Brain microvascular endothelial cell (primary cell): ENCODE measurements at regions not wholly inside any gene's neighbourhood (a gene's known extent, or its start where the extent isn't known, plus 50 kb on each side); places are given as distances from the start of the nearest gene placed in this dataset.

ENCODE experiments used
- DNase-seq: peaks from one replicate; pipeline ENCODE4 v3.0.0-alpha.2; 2020
- H3K27ac ChIP-seq: fragments of 250-450 bp; sonication (Bioruptor Pico); 2 replicates; pipeline ENCODE4 v1.5.1; 2020; ENCODE audit warnings: mild to moderate bottlenecking, moderate library complexity
- H3K27me3 ChIP-seq: fragments of 250-450 bp; sonication (Bioruptor Pico); replicated peaks from 2 replicates; pipeline ENCODE4 v1.5.1; 2020; ENCODE audit warnings: mild to moderate bottlenecking
- H3K36me3 ChIP-seq: fragments of 250-450 bp; sonication (Bioruptor Pico); replicated peaks from 2 replicates; pipeline ENCODE4 v1.5.1; 2020; ENCODE audit warnings: mild to moderate bottlenecking
- H3K4me3 ChIP-seq: 2 replicates; pipeline ENCODE4 v1.5.1; 2011; ENCODE audit warnings: low read depth, mild to moderate bottlenecking, control low read depth, low read length, moderate library complexity
- CTCF ChIP-seq: IDR thresholded peaks from 2 replicates; pipeline ENCODE4 v1.5.1; 2011; ENCODE audit warnings: low read depth, mild to moderate bottlenecking, moderate library complexity, low read length, control low read depth, inconsistent platforms; ENCODE audit errors: missing control alignments
- in situ Hi-C: cut with HindIII; loops from 2 replicates; pipeline ENCODE4 v1.10.0; 2017; ENCODE audit warnings: low sequenced_read_pairs, low pct_ligation_motif_present

DNA sequence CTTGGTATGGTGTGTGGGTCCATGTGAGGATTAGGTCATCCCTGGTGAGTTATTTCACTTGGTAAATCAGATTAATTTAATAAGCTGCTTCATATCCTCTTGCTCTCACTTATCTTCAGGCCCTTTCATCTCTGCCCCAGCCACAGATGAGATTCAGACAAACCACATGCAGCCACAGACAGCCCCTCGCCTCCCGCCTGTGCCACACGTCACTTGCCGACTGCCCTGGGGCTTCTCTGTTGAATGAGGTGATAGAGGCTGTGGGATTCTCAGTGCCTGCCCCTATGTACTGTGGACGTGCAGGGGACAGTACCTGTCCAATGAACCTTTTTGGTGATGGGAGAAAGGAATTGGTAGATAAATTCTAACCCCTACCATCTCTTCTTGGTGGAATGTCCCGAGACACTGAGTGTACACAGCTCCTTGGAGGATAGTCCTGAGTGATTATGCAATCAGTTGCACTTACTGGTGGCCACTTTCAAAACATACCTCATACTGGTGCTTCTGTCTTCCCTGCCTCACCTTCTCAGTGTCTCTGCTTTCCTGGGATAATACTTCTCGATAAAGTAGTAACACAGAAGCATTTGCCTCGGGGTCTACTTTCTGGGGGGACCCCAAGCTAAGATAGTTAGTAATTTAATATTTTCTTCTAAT is 248.7 kb downstream of the TTC6 start:
- in situ Hi-C loops, result no loop called here
- no peak for DNase-seq
- no peak overlapping the region for H3K27ac ChIP-seq
- no peaks in the 10 kb centered on the region for H3K27me3 ChIP-seq
- H3K36me3 ChIP-seq, result no peaks in the 10 kb centered on the region
- no peak for TF ChIP-seq CTCF
- H3K4me3 ChIP-seq, result no peak overlapping the region

DNA sequence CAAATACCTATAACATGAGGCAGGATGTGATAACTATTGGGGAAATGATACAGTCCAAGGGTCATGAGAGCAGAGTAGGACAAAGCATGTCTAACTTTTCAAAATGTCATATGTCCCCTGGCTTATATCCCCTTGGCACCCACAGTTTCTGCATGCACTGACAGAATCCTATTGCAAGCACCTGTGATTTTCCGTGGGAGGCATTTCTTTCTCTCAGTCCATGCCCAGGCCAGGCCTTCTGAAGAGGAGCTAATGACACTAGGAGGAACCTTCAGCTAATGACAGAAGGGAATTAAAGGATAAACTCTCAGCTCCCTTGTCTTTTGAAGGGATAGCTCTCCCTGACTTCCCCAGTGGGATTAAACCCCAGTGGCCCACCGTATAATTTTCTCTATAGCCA is 249.2 kb downstream of the TTC6 start:
- DNase-seq, result no peak
- Histone ChIP-seq H3K27ac (no peak overlapping the region), H3K4me3 (no peak overlapping the region), H3K36me3 (no peaks in the 10 kb centered on the region), H3K27me3 (no peaks in the 10 kb centered on the region)
- TF ChIP-seq CTCF, result no peak
- in situ Hi-C loops, result no loop called here

DNA sequence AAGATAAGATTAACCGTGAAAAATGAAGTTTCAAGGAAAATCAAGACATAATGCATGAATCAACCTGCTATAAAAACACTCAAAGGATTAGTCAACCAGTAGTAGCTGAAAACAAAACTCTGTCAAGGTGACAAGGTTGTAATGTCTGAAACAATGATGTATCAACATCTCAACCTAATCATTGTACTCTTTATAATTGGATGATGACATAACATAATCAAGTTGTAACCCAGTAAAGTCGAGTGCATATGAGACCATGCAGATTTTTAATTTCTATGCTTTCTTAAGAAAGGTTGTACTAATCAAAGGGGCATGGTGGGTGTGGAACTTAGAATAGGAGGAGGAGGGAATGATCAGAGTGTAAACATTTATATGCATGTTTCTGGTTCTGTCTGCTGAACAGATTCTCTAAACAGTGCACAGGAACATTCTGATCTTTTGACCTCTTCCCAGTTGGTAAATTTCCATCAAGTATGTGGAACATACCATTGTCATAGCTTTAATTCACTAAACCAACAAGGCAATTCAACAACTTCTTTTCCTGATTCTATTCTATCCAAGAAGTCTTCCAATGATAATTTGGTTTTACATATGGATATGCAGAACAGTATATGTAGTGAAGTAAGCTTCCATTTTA is 253.7 kb downstream of the TTC6 start:
- no peak overlapping the region for H3K27ac ChIP-seq
- no peak overlapping the region for H3K4me3 ChIP-seq
- no peaks in the 10 kb centered on the region for H3K27me3 ChIP-seq
- H3K36me3 ChIP-seq, result no peaks in the 10 kb centered on the region
- DNase-seq, result no peak
- in situ Hi-C loops, result no loop called here
- no peak for TF ChIP-seq CTCF

DNA sequence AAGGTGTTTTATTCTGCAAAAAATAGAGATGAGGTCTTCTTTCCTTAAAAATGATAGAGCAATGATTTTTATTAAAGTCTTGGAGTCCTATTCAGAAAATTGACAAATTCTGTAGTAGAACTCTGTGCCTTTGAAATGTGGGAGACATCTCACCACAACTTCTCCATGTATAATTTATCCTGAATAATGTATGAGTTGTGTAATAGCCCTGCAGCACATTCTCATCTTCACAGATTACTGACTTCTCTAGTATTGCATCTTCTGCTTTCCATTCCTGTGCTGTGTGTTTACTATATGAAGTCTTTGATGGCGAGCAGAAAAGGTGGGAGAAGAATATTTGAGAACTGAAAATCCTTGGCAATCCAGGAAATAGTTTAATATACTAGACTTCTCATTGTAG is 255.6 kb downstream of the TTC6 start:
- Histone ChIP-seq H3K27me3 (no peaks in the 10 kb centered on the region), H3K27ac (no peak overlapping the region), H3K36me3 (no peaks in the 10 kb centered on the region), H3K4me3 (no peak overlapping the region)
- no peak for DNase-seq
- in situ Hi-C loops, result no loop called here
- TF ChIP-seq CTCF, result no peak

DNA sequence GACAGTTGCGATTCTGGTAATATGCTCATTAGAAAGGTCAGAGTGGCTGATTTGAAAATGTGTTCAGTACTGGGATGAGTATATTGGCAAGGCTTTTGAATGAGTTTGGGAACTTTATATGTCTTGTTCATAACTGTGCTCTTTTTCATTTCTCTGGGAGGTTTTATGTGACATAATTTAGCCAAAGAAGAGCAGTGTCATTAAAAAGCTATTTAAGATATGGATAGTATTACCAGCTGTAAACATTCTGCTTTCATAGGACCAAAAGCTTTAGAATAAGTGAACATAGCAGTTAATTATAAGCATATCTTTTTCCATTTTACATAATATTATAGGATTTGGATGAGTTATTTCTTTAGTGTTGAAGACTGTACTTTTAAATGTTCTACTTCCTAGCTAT is 260.4 kb downstream of the TTC6 start:
- DNase-seq, result no peak
- in situ Hi-C loops, result no loop called here
- no peak overlapping the region for H3K4me3 ChIP-seq
- no peaks in the 10 kb centered on the region for H3K36me3 ChIP-seq
- no peak for TF ChIP-seq CTCF
- H3K27ac ChIP-seq, result no peak overlapping the region
- H3K27me3 ChIP-seq, result no peaks in the 10 kb centered on the region
